Neuronal stem cell (in vitro differentiated cells): ENCODE measurements at regions not wholly inside any gene's neighbourhood (a gene's known extent, or its start where the extent isn't known, plus 50 kb on each side); places are given as distances from the start of the nearest gene placed in this dataset.

Experiments
- DNase-seq: peaks from one replicate; pipeline ENCODE4 v3.0.0-alpha.2; 2013; ENCODE audit warnings: low spot score
- H2AFZ ChIP-seq: one replicate; pipeline ENCODE4 v1.6.1; 2013; ENCODE audit warnings: mild to moderate bottlenecking, low read length, inconsistent platforms
- H2AK5ac ChIP-seq: 2 replicates; pipeline ENCODE4 v1.6.1; 2013; ENCODE audit warnings: low read depth, mild to moderate bottlenecking, inconsistent platforms, low read length, moderate library complexity, mixed read lengths
- H2BK120ac ChIP-seq: 2 replicates; pipeline ENCODE4 v1.6.1; 2013; ENCODE audit warnings: low read depth, mild to moderate bottlenecking, inconsistent platforms, low read length, moderate library complexity, mixed read lengths
- H2BK12ac ChIP-seq: one replicate; pipeline ENCODE4 v1.6.1; 2013; ENCODE audit warnings: low read length, inconsistent platforms
- H2BK15ac ChIP-seq: 2 replicates; pipeline ENCODE4 v1.6.1; 2013; ENCODE audit warnings: mild to moderate bottlenecking, low read length, inconsistent platforms, mixed read lengths
- H2BK5ac ChIP-seq: one replicate; pipeline ENCODE4 v1.6.1; 2013; ENCODE audit warnings: inconsistent platforms, mild to moderate bottlenecking, low read length, moderate library complexity
- H3K14ac ChIP-seq: one replicate; pipeline ENCODE4 v1.6.1; 2013; ENCODE audit warnings: low read length, inconsistent platforms
- H3K18ac ChIP-seq: 2 replicates; pipeline ENCODE4 v1.6.1; 2013; ENCODE audit warnings: low read length, inconsistent platforms
- H3K23ac ChIP-seq: 2 replicates; pipeline ENCODE4 v1.6.1; 2013; ENCODE audit warnings: low read depth, mild to moderate bottlenecking, mixed read lengths, low read length, inconsistent platforms; ENCODE audit not compliant: poor library complexity
- H3K27ac ChIP-seq: replicated peaks from 3 replicates; pipeline ENCODE4 v1.5.1; 2013; ENCODE audit warnings: low read length, inconsistent platforms
- H3K27me3 ChIP-seq, 3 experiments: 2 replicates each; pipeline ENCODE4 v1.6.1; 2013; ENCODE audit warnings: low read length in 3 of 3, mild to moderate bottlenecking in 2 of 3, inconsistent platforms in 1 of 3, low read depth in 1 of 3, mixed read lengths in 1 of 3, moderate library complexity in 1 of 3; ENCODE audit not compliant: control insufficient read depth in 3 of 3, insufficient read depth in 3 of 3
- H3K36me3 ChIP-seq, 2 donors: replicated peaks in 1 of 2; 2 replicates each; pipeline ENCODE4 v1.6.1; 2013; ENCODE audit warnings: low read length in 2 of 2; ENCODE audit not compliant: control insufficient read depth in 2 of 2, insufficient read depth in 2 of 2
- H3K4ac ChIP-seq: 2 replicates; pipeline ENCODE4 v1.6.1; 2013; ENCODE audit warnings: inconsistent platforms, mild to moderate bottlenecking, low read length, moderate library complexity
- H3K4me1 ChIP-seq, 2 donors: 1 replicate in 1 of 2; 2 replicates in 1 of 2; pipeline ENCODE4 v1.6.1; 2013; ENCODE audit warnings: low read length in 2 of 2, low read depth in 1 of 2; ENCODE audit not compliant: control insufficient read depth in 2 of 2, insufficient read depth in 1 of 2
- H3K4me2 ChIP-seq: one replicate; pipeline ENCODE4 v1.6.1; 2013; ENCODE audit warnings: mild to moderate bottlenecking, low read length, inconsistent platforms; ENCODE audit not compliant: insufficient read depth, poor library complexity, severe bottlenecking
- H3K4me3 ChIP-seq, 2 donors: 2 replicates each; pipeline ENCODE4 v1.5.1; 2013; ENCODE audit warnings: low read length in 2 of 2, mild to moderate bottlenecking in 2 of 2, inconsistent platforms in 1 of 2, moderate library complexity in 1 of 2
- H3K79me1 ChIP-seq: one replicate; pipeline ENCODE4 v1.6.1; 2013; ENCODE audit warnings: low read depth, mild to moderate bottlenecking, inconsistent platforms, low read length, moderate library complexity
- H3K9ac ChIP-seq: one replicate; pipeline ENCODE4 v1.6.1; 2013; ENCODE audit warnings: mild to moderate bottlenecking, low read depth, low read length, inconsistent platforms; ENCODE audit not compliant: poor library complexity
- H3K9me3 ChIP-seq, 2 donors: replicated peaks in 1 of 2; 2 replicates each; pipeline versions ENCODE3 to v1.6.1; 2013; ENCODE audit warnings: low read length in 2 of 2, mild to moderate bottlenecking in 2 of 2, inconsistent platforms in 1 of 2, low read depth in 1 of 2, mixed read lengths in 1 of 2, moderate library complexity in 1 of 2; ENCODE audit not compliant: control insufficient read depth in 2 of 2, insufficient read depth in 1 of 2
- H4K8ac ChIP-seq: one replicate; pipeline ENCODE4 v1.6.1; 2013; ENCODE audit warnings: low read depth, mild to moderate bottlenecking, inconsistent platforms, low read length, moderate library complexity
- H4K91ac ChIP-seq: one replicate; pipeline ENCODE4 v1.6.1; 2013; ENCODE audit warnings: low read length, low read depth, mild to moderate bottlenecking, inconsistent platforms; ENCODE audit not compliant: poor library complexity
- WGBS, 2 donors: extraction: QIAGEN DNeasy Blood & Tissue Kit; methylation state at CpG; one replicate each; pipeline ENCODE4 v1.1.7; 2013; ENCODE audit warnings: missing lambda C conversion rate in 2 of 2, mixed read lengths in 1 of 2; ENCODE audit not compliant: insufficient read length in 2 of 2, insufficient replicate concordance in 1 of 2; ENCODE audit errors: extremely low coverage in 2 of 2; 5-methylcytosine and 5-hydroxymethylcytosine counted together

GRCh38 chr4:11904117-11904535 is 475.4 kb upstream of the HS3ST1 start:
- no peak for DNase-seq
- no peak overlapping the region for H3K27ac ChIP-seq

DNA sequence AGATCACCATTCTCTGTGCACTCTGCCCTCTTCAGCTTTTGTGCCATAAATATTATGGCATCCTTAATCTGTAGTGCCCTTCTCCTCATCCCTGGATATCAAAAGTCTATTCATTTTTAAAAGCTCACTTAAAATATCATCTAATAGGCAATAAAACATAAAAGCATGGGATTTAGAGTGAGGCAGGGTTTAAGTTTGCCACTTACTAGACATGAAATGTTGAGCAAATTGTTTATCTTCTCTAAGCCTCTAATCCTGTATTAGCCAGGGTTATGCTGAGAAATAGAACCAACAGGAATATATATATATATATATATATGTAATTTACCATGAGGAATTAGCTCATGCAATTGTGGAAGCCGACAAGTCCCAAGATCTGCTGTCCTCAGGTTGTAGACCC is 472.4 kb upstream of the HS3ST1 start:
- no peak overlapping the region for H4K8ac ChIP-seq
- H3K27me3 ChIP-seq = no peaks in the 10 kb centered on the region
- no peak overlapping the region for H3K9ac ChIP-seq
- H3K4me1 ChIP-seq = no peaks in the 10 kb centered on the region
- H3K9me3 ChIP-seq = peaks cover 3 to 4% of the 10 kb centered on the region in 2 donors
- no peak overlapping the region for H4K91ac ChIP-seq
- no peaks in the 10 kb centered on the region for H3K36me3 ChIP-seq
- DNase-seq = no peak
- H2AK5ac ChIP-seq = no peak overlapping the region
- H3K14ac ChIP-seq = no peak overlapping the region
- H2BK5ac ChIP-seq = no peak overlapping the region
- no peak overlapping the region for H3K18ac ChIP-seq
- no peak overlapping the region for H3K27ac ChIP-seq
- H2BK15ac ChIP-seq = no peak overlapping the region
- no peak overlapping the region for H3K4me3 ChIP-seq
- no peak overlapping the region for H3K23ac ChIP-seq
- WGBS, 2 donors = no CpG with 5 or more reads among the region's 1 CpG
- no peak overlapping the region for H2BK120ac ChIP-seq
- H2AFZ ChIP-seq = no peak overlapping the region
- H3K4me2 ChIP-seq = no peak overlapping the region
- no peak overlapping the region for H2BK12ac ChIP-seq
- no peaks in the 10 kb centered on the region for H3K79me1 ChIP-seq
- H3K4ac ChIP-seq = no peak overlapping the region

More at GRCh38 chr4:11904117-11904535, 475.4 kb upstream of the HS3ST1 start:
- H4K91ac ChIP-seq = no peak overlapping the region
- H2AFZ ChIP-seq = no peak overlapping the region
- H2BK12ac ChIP-seq = no peak overlapping the region
- no peak overlapping the region for H3K4ac ChIP-seq
- H3K4me2 ChIP-seq = no peak overlapping the region
- H4K8ac ChIP-seq = no peak overlapping the region
- no peaks in the 10 kb centered on the region for H3K36me3 ChIP-seq
- no peak overlapping the region for H3K23ac ChIP-seq
- no peaks in the 10 kb centered on the region for H3K79me1 ChIP-seq
- no peak overlapping the region for H3K18ac ChIP-seq
- no peaks in the 10 kb centered on the region for H3K9me3 ChIP-seq
- no peak overlapping the region for H3K4me3 ChIP-seq
- H3K4me1 ChIP-seq = peaks cover 0 to 2% of the 10 kb centered on the region in 2 donors
- no CpG with 5 or more reads among the region's 2 CpGs for WGBS, 2 donors
- H2AK5ac ChIP-seq = no peak overlapping the region
- H2BK5ac ChIP-seq = no peak overlapping the region
- H3K9ac ChIP-seq = no peak overlapping the region
- H3K27me3 ChIP-seq = no peaks in the 10 kb centered on the region
- no peak overlapping the region for H2BK120ac ChIP-seq
- H2BK15ac ChIP-seq = no peak overlapping the region
- no peak overlapping the region for H3K14ac ChIP-seq

DNA sequence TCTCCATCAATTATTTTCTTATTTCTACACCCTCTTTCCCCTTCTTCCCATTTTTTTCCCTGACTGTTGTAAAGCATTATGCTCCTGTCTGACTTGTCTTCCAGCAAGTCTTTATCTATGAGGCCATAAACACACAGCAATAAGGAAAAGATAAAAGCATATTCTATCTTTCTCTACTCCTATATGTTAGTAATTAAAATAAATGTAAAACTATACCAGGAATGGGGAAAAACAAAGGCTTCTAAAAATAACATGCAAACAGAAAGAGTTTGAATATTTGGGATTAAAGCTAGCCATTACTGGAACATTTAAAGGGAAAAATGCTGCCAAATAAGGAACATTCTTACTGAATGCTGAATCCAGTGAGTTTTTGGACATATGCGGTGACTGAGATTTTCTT is 471.7 kb upstream of the HS3ST1 start:
- H4K8ac ChIP-seq = no peak overlapping the region
- no peak overlapping the region for H2BK12ac ChIP-seq
- no peak overlapping the region for H3K4me3 ChIP-seq
- H4K91ac ChIP-seq = no peak overlapping the region
- H3K23ac ChIP-seq = no peak overlapping the region
- no peak overlapping the region for H2BK15ac ChIP-seq
- no peak overlapping the region for H3K27ac ChIP-seq
- no peak overlapping the region for H2BK120ac ChIP-seq
- no peaks in the 10 kb centered on the region for H3K27me3 ChIP-seq
- no peak overlapping the region for H2AFZ ChIP-seq
- no peak overlapping the region for H2BK5ac ChIP-seq
- H3K4me2 ChIP-seq = no peak overlapping the region
- no peaks in the 10 kb centered on the region for H3K36me3 ChIP-seq
- no peak overlapping the region for H3K14ac ChIP-seq
- no peak overlapping the region for H3K9ac ChIP-seq
- no peaks in the 10 kb centered on the region for H3K4me1 ChIP-seq
- H3K18ac ChIP-seq = no peak overlapping the region
- no peak overlapping the region for H2AK5ac ChIP-seq
- WGBS, 2 donors = no CpG with 5 or more reads among the region's 1 CpG
- DNase-seq = no peak
- H3K79me1 ChIP-seq = no peaks in the 10 kb centered on the region
- peaks cover 3 to 4% of the 10 kb centered on the region in 2 donors for H3K9me3 ChIP-seq
- no peak overlapping the region for H3K4ac ChIP-seq

- Histone ChIP-seq H3K79me1 (no peaks in the 10 kb centered on the region), H3K9ac (peak overlapping the region; percentile 35), H2AK5ac (no peak overlapping the region), H3K27me3 (no peaks in the 10 kb centered on the region), H3K4me3 (peak overlapping the region in 1 of 2 donors; percentile 69), H4K8ac (no peak overlapping the region), H2BK5ac (no peak overlapping the region), H3K36me3 (no peaks in the 10 kb centered on the region), H3K18ac (no peak overlapping the region), H2AFZ (no peak overlapping the region), H3K27ac (no peak overlapping the region), H2BK15ac (no peak overlapping the region), H3K9me3 (peaks cover 3 to 4% of the 10 kb centered on the region in 2 donors), H3K23ac (no peak overlapping the region), H2BK12ac (no peak overlapping the region), H3K4me1 (no peaks in the 10 kb centered on the region), H4K91ac (no peak overlapping the region), H3K4me2 (no peak overlapping the region), H3K4ac (no peak overlapping the region), H3K14ac (no peak overlapping the region), H2BK120ac (no peak overlapping the region)
- no CpG with 5 or more reads among the region's 1 CpG for WGBS, 2 donors
- no peak for DNase-seq
Observed at GRCh38 chr4:11898796-11899195, 470.1 kb upstream of the HS3ST1 start.
